SK-N-SH (cell line): ENCODE measurements at regions not wholly inside any gene's neighbourhood (a gene's known extent, or its start where the extent isn't known, plus 50 kb on each side); places are given as distances from the start of the nearest gene placed in this dataset.

Source experiments
- CTCF ChIA-PET: fragments of 300-600, 350-600 bp; formaldehyde crosslinking; extraction: SDS; loops from one replicate; lab custom pipeline; 2021; lab: Yijun Ruan, JAX
- POLR2A ChIA-PET: fragments of 350-600 bp; sonication (Branson Sonifier 250); formaldehyde crosslinking; extraction: SDS; loops from one replicate; lab custom pipeline; 2020; ENCODE audit warnings: antibody characterized with exemption, inconsistent platforms; lab: Yijun Ruan, JAX
- DNase-seq: peaks from one replicate; pipeline ENCODE4 v3.0.0; 2012
- H2AFZ ChIP-seq: fragments of 200-600 bp; sonication (generic); 2 replicates; pipeline ENCODE4 v1.8.1; 2016; ENCODE audit warnings: antibody characterized with exemption, mild to moderate bottlenecking, low read depth
- H3F3A ChIP-seq: fragments of 200-600 bp; sonication (generic); replicated peaks from 2 replicates; pipeline ENCODE3; 2016; ENCODE audit warnings: antibody characterized with exemption, mild to moderate bottlenecking; ENCODE audit not compliant: insufficient read depth
- H3K27ac ChIP-seq, 2 experiments: fragments of 200-500 bp in 1 of 2; fragments of 200-600 bp in 1 of 2; sonication (Bioruptor generic) in 1 of 2; sonication (generic), shearing (Covaris generic) in 1 of 2; 2 replicates each; pipeline versions ENCODE4 v1.5.1 to v1.6.1; 2014 to 2016; ENCODE audit warnings: low read depth in 2 of 2, inconsistent platforms in 1 of 2, low read length in 1 of 2, mild to moderate bottlenecking in 1 of 2, mixed read lengths in 1 of 2
- H3K27me3 ChIP-seq: fragments of 200-600 bp; sonication (generic), shearing (Covaris generic); 2 replicates; pipeline ENCODE4 v1.6.1; 2016; ENCODE audit warnings: mixed run types; ENCODE audit not compliant: insufficient read depth
- H3K36me3 ChIP-seq, 2 experiments: fragments of 200-500 bp in 1 of 2; fragments of 200-600 bp in 1 of 2; sonication (Bioruptor generic) in 1 of 2; sonication (generic) in 1 of 2; replicated peaks in 1 of 2; 2 replicates each; pipeline versions ENCODE3 to v1.5.1; 2014 to 2016; ENCODE audit warnings: low read length in 1 of 2, mild to moderate bottlenecking in 1 of 2; ENCODE audit not compliant: insufficient read depth in 2 of 2, control insufficient read depth in 1 of 2
- H3K4me1 ChIP-seq, 2 experiments: fragments of 200-500 bp in 1 of 2; fragments of 200-600 bp in 1 of 2; sonication (Bioruptor generic) in 1 of 2; sonication (generic), shearing (Covaris generic) in 1 of 2; 2 replicates each; pipeline versions ENCODE4 v1.5.1 to v1.6.1; 2014 to 2016; ENCODE audit warnings: low read depth in 1 of 2, low read length in 1 of 2, mixed run types in 1 of 2; ENCODE audit not compliant: insufficient read depth in 2 of 2, control insufficient read depth in 1 of 2
- H3K4me2 ChIP-seq: fragments of 200-600 bp; sonication (generic), shearing (Covaris generic); 2 replicates; pipeline ENCODE4 v1.6.1; 2017; ENCODE audit warnings: mixed run types
- H3K4me3 ChIP-seq, 2 experiments: fragments of 200-500 bp in 1 of 2; fragments of 200-600 bp in 1 of 2; sonication (Bioruptor generic) in 1 of 2; sonication (generic), shearing (Covaris generic) in 1 of 2; 2 replicates each; pipeline versions ENCODE4 v1.5.1 to v1.8.1; 2014 to 2016; ENCODE audit warnings: low read depth in 2 of 2, inconsistent platforms in 1 of 2, low read length in 1 of 2, mild to moderate bottlenecking in 1 of 2, mixed read lengths in 1 of 2, moderate library complexity in 1 of 2
- H3K79me2 ChIP-seq: fragments of 200-600 bp; sonication (generic); 2 replicates; pipeline ENCODE4 v1.8.1; 2017; ENCODE audit warnings: mild to moderate bottlenecking; ENCODE audit not compliant: insufficient read depth
- H3K9ac ChIP-seq: fragments of 200-600 bp; sonication (generic); 2 replicates; pipeline ENCODE4 v1.6.1; 2017; ENCODE audit warnings: mixed run types
- H3K9me2 ChIP-seq: fragments of 200-600 bp; sonication (generic); 2 replicates; pipeline ENCODE4 v1.6.1; 2017; ENCODE audit warnings: mixed run types
- H3K9me3 ChIP-seq: fragments of 200-600 bp; sonication (generic); 2 replicates; pipeline ENCODE4 v1.6.1; 2017; ENCODE audit warnings: mixed run types, mild to moderate bottlenecking, moderate library complexity
- H4K20me1 ChIP-seq: fragments of 200-600 bp; sonication (generic); 2 replicates; pipeline ENCODE4 v1.6.1; 2017; ENCODE audit warnings: mild to moderate bottlenecking, mixed run types; ENCODE audit not compliant: insufficient read depth
- CHD2 ChIP-seq: fragments of 150-350 bp; IDR thresholded peaks from 2 replicates; pipeline ENCODE4 v1.6.1; 2018; ENCODE audit warnings: low read length; ENCODE audit not compliant: partially characterized antibody
- ELF1 ChIP-seq: IDR thresholded peaks from 2 replicates; pipeline ENCODE4 v1.4.0; 2012
- EZH2phosphoT487 ChIP-seq: fragments of 200-600 bp; sonication (generic); IDR thresholded peaks from 2 replicates; pipeline ENCODE4 v1.6.1; 2017; ENCODE audit warnings: low read depth, mixed run types, mild to moderate bottlenecking, antibody characterized with exemption, moderate library complexity, borderline replicate concordance
- FOSL2 ChIP-seq: IDR thresholded peaks from 2 replicates; pipeline ENCODE4 v1.4.0; 2012; ENCODE audit warnings: low read depth, mild to moderate bottlenecking, moderate library complexity, borderline replicate concordance
- FOXJ3 ChIP-seq: sonication (generic); formaldehyde crosslinking; IDR thresholded peaks from 2 replicates; pipeline ENCODE4 v1.5.1; 2020; ENCODE audit warnings: mild to moderate bottlenecking, missing genetic modification reagents
- FOXM1 ChIP-seq: IDR thresholded peaks from 2 replicates; pipeline ENCODE4 v1.4.0; 2012; ENCODE audit warnings: low read depth, mild to moderate bottlenecking
- GABPA ChIP-seq: IDR thresholded peaks from 2 replicates; pipeline ENCODE4 v1.4.0; 2012; ENCODE audit warnings: low read depth, mild to moderate bottlenecking
- JUND ChIP-seq: IDR thresholded peaks from 2 replicates; pipeline ENCODE4 v1.4.0; 2012
- MEF2A ChIP-seq: IDR thresholded peaks from 2 replicates; pipeline ENCODE4 v1.4.0; 2012; ENCODE audit warnings: low read depth, borderline replicate concordance
- MXI1 ChIP-seq: IDR thresholded peaks from 2 replicates; pipeline ENCODE4 v1.6.1; 2012; ENCODE audit warnings: mild to moderate bottlenecking, low read depth, low read length, improper control_type of control experiment
- NFIC ChIP-seq: IDR thresholded peaks from 2 replicates; pipeline ENCODE4 v1.4.0; 2012; ENCODE audit warnings: borderline replicate concordance
- POLR2AphosphoS5 ChIP-seq: IDR thresholded peaks from 2 replicates; pipeline ENCODE4 v1.6.1; 2012; ENCODE audit warnings: low read depth, low read length
- RCOR1 ChIP-seq: fragments of 150-350 bp; IDR thresholded peaks from 2 replicates; pipeline ENCODE4 v1.6.1; 2017; ENCODE audit warnings: antibody characterized with exemption, low read length
- REST ChIP-seq: IDR thresholded peaks from 2 replicates; pipeline ENCODE4 v1.6.1; 2012; ENCODE audit warnings: mild to moderate bottlenecking, low read depth, low read length, moderate library complexity
- RXRA ChIP-seq: IDR thresholded peaks from 2 replicates; pipeline ENCODE4 v1.4.0; 2012; ENCODE audit warnings: low read depth, mild to moderate bottlenecking, borderline replicate concordance
- SIN3A ChIP-seq: IDR thresholded peaks from 2 replicates; pipeline ENCODE4 v1.6.1; 2012; ENCODE audit warnings: low read depth, mild to moderate bottlenecking, low read length, moderate library complexity, borderline replicate concordance
- SMC3 ChIP-seq: IDR thresholded peaks from 2 replicates; pipeline ENCODE4 v1.6.1; 2012; ENCODE audit warnings: low read depth, low read length, improper control_type of control experiment
- TCF12 ChIP-seq: IDR thresholded peaks from 2 replicates; pipeline ENCODE4 v1.4.0; 2012
- ZBTB33 ChIP-seq: IDR thresholded peaks from 2 replicates; pipeline ENCODE4 v1.4.0; 2012; ENCODE audit warnings: low read depth, borderline replicate concordance
- WGBS: methylation state at CpG from one replicate; pipeline ENCODE4 v1.1.6; 2017; ENCODE audit warnings: low lambda C conversion rate; 5-methylcytosine and 5-hydroxymethylcytosine counted together

- Histone ChIP-seq H2AFZ (no peak overlapping the region), H3K9me3 (no peaks in the 10 kb centered on the region), H3K9ac (no peak overlapping the region), H3K27ac (no peak overlapping the region), H3F3A (no peaks in the 10 kb centered on the region), H3K79me2 (no peaks in the 10 kb centered on the region), H3K27me3 (peaks cover 6% of the 10 kb centered on the region; the same call in 1 of the 2 replicates), H3K9me2 (no peaks in the 10 kb centered on the region), H3K4me3 (no peak overlapping the region), H3K4me1 (no peaks in the 10 kb centered on the region), H3K4me2 (no peak overlapping the region), H4K20me1 (no peaks in the 10 kb centered on the region), H3K36me3 (no peaks in the 10 kb centered on the region)
- CTCF ChIA-PET: no interaction called here
- POLR2A ChIA-PET: no interaction called here
- TF ChIP-seq MEF2A: no peak
- TF ChIP-seq ZBTB33: no peak
- no peak for TF ChIP-seq JUND
- TF ChIP-seq REST: no peak
- no peak for TF ChIP-seq TCF12
- TF ChIP-seq RXRA: no peak
- no peak for TF ChIP-seq NFIC
- no peak for TF ChIP-seq ELF1
- TF ChIP-seq MXI1: no peak
- no peak for TF ChIP-seq GABPA
- TF ChIP-seq POLR2AphosphoS5: no peak
- no peak for TF ChIP-seq SIN3A
- TF ChIP-seq EZH2phosphoT487: no peak
- TF ChIP-seq SMC3: no peak
- TF ChIP-seq FOSL2: no peak
- no peak for TF ChIP-seq CHD2
- no peak for TF ChIP-seq RCOR1
- TF ChIP-seq FOXM1: no peak
- TF ChIP-seq FOXJ3 (CRISPR knock-in tag): no peak
- no peak for DNase-seq
- WGBS: 0% methylated on average over 1 of the region's 1 CpG
Observed at GRCh38 chr9:18149471-18150011, 324.4 kb upstream of the ADAMTSL1 start.
